ENCODE measurements at regions not wholly inside any gene's neighbourhood (a gene's known extent, or its start where the extent isn't known, plus 50 kb on each side); places are given as distances from the start of the nearest gene placed in this dataset.

DNA sequence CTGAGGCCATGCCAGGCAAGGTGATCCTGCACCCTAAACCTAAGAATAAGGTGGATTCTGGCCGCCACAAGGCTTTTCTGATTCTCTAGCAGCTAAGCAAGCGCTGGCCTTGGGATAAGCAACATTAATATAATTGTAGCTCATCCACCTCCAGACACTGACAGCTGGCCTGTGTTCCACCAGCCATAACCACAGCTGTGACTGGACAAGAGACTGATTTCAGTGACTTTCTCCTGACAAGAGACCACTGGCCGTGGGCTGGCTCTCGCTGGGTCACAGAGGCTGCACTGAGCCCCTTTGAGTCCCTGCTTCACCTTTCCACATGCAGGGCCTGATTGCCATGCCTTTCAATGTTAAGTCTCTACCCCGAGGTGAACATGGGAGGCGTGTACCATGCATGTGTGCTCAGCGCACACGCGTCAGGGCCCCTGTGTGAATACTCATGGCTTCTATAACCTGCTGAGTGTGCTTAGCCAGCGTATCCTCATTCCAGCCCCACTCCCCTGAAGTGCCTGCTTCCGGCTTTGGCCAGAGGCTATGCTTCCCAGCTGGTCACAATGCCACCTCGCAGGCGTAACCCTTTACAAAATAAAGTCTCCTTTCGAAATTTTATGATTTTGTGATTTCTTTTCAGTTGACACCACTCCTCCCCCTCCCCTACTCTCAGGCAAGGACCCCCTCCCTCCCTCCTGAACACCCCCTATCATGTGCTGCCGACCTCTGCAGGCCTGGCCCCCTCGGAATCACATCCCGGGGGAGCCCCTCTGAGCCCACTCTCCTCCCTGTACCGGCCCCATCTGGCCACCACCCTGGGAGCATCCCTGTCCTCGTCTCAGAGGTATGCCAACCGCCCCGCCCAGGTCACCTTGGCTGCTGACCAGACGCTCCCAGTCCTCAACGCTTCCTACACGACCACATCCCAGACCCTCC lies 128.1 kb downstream of the CTTN start:
- TF ChIP-seq ZNF384 (IDR thresholded peaks at IDR 0.05), result no peak
- TF ChIP-seq SP1 (IDR thresholded peaks at IDR 0.05), result no peak
- TF ChIP-seq ELF4 (IDR thresholded peaks at IDR 0.05), result no peak
- TF ChIP-seq SUZ12 (IDR thresholded peaks at IDR 0.05), result no peak
- no peak for TF ChIP-seq FOXK2 (IDR thresholded peaks at IDR 0.05)
- no peak for TF ChIP-seq HDGF (IDR thresholded peaks at IDR 0.05; ENCODE audit: borderline replicate concordance)
- TF ChIP-seq FOXA1 (IDR thresholded peaks at IDR 0.05), result no peak
- no peak for TF ChIP-seq FOXM1 (IDR thresholded peaks at IDR 0.05; ENCODE audit: borderline replicate concordance)
- no peak for TF ChIP-seq TARDBP (IDR thresholded peaks at IDR 0.05)
- no peak for TF ChIP-seq ARNT (IDR thresholded peaks at IDR 0.05)
- no peak for TF ChIP-seq BHLHE40 (IDR thresholded peaks at IDR 0.05; ENCODE audit: borderline replicate concordance)
- TF ChIP-seq, protein P1, sequence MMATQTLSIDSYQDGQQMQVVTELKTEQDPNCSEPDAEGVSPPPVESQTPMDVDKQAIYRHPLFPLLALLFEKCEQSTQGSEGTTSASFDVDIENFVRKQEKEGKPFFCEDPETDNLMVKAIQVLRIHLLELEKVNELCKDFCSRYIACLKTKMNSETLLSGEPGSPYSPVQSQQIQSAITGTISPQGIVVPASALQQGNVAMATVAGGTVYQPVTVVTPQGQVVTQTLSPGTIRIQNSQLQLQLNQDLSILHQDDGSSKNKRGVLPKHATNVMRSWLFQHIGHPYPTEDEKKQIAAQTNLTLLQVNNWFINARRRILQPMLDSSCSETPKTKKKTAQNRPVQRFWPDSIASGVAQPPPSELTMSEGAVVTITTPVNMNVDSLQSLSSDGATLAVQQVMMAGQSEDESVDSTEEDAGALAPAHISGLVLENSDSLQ (IDR thresholded peaks at IDR 0.05), result no peak

Data from HEK293T (cell line).